ENCODE measurements at regions not wholly inside any gene's neighbourhood (a gene's known extent, or its start where the extent isn't known, plus 50 kb on each side); places are given as distances from the start of the nearest gene placed in this dataset.

DNA sequence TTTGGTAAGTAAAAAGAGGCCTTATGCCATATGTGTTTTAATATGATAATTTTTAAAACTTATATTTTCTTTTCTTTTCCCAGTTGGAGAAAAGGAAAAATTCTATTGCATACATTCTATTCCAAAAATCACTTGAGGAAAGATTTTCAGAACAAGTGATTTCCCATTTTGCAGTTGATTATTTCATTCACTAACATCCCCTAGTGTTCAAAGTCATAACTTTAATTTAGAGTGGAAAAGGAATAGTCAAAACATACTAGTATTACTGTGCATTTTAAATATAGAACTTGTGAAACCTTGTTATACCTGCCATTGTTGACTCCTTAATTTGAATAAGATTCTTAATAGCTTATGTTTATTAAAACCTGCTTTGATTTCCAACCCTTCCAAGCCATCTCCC, 1157.6 kb upstream of the ADGRL4 start:
- TF ChIP-seq, protein P1, sequence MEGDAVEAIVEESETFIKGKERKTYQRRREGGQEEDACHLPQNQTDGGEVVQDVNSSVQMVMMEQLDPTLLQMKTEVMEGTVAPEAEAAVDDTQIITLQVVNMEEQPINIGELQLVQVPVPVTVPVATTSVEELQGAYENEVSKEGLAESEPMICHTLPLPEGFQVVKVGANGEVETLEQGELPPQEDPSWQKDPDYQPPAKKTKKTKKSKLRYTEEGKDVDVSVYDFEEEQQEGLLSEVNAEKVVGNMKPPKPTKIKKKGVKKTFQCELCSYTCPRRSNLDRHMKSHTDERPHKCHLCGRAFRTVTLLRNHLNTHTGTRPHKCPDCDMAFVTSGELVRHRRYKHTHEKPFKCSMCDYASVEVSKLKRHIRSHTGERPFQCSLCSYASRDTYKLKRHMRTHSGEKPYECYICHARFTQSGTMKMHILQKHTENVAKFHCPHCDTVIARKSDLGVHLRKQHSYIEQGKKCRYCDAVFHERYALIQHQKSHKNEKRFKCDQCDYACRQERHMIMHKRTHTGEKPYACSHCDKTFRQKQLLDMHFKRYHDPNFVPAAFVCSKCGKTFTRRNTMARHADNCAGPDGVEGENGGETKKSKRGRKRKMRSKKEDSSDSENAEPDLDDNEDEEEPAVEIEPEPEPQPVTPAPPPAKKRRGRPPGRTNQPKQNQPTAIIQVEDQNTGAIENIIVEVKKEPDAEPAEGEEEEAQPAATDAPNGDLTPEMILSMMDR (IDR thresholded peaks at IDR 0.05): no peak
- TF ChIP-seq, protein P2, sequence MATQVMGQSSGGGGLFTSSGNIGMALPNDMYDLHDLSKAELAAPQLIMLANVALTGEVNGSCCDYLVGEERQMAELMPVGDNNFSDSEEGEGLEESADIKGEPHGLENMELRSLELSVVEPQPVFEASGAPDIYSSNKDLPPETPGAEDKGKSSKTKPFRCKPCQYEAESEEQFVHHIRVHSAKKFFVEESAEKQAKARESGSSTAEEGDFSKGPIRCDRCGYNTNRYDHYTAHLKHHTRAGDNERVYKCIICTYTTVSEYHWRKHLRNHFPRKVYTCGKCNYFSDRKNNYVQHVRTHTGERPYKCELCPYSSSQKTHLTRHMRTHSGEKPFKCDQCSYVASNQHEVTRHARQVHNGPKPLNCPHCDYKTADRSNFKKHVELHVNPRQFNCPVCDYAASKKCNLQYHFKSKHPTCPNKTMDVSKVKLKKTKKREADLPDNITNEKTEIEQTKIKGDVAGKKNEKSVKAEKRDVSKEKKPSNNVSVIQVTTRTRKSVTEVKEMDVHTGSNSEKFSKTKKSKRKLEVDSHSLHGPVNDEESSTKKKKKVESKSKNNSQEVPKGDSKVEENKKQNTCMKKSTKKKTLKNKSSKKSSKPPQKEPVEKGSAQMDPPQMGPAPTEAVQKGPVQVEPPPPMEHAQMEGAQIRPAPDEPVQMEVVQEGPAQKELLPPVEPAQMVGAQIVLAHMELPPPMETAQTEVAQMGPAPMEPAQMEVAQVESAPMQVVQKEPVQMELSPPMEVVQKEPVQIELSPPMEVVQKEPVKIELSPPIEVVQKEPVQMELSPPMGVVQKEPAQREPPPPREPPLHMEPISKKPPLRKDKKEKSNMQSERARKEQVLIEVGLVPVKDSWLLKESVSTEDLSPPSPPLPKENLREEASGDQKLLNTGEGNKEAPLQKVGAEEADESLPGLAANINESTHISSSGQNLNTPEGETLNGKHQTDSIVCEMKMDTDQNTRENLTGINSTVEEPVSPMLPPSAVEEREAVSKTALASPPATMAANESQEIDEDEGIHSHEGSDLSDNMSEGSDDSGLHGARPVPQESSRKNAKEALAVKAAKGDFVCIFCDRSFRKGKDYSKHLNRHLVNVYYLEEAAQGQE (IDR thresholded peaks at IDR 0.05; ENCODE audit: insufficient read depth in 1 of 2, low read depth in 2 of 2, low read length in 1 of 2): no peak
- TF ChIP-seq POLR2AphosphoS5 (IDR thresholded peaks at IDR 0.05; ENCODE audit: low read depth, low read length) (no peak), TCF7L2 (IDR thresholded peaks at IDR 0.05; ENCODE audit: low read depth, low read length) (no peak)

Measured in Panc1 (cell line).